Small intestine (tissue), 7 donors: ENCODE measurements at regions not wholly inside any gene's neighbourhood (a gene's known extent, or its start where the extent isn't known, plus 50 kb on each side); places are given as distances from the start of the nearest gene placed in this dataset.
"Not testable (repeated sequence)": the region's sequence is repeated elsewhere in the genome, so short reads cannot be mapped to it uniquely, and the experiment has no call there.

Source experiments
- DNase-seq, 2 donors: peaks; one replicate each; pipeline versions ENCODE4 v3.0.0 to v3.0.0-alpha.2; 2013
- FAIRE-seq: peaks from 2 replicates; lab custom pipeline; 2012; peaks lifted over from hg19 to GRCh38; lab: Jason Lieb, UNC
- H3K27ac ChIP-seq, 3 donors: one replicate each; pipeline ENCODE4 v1.5.1; 2013; ENCODE audit warnings: low read length in 2 of 3, mild to moderate bottlenecking in 2 of 3, control low read depth in 1 of 3, inconsistent platforms in 1 of 3, low read depth in 1 of 3, moderate library complexity in 1 of 3
- H3K27me3 ChIP-seq, 3 donors: one replicate each; pipeline ENCODE4 v1.6.1; 2013; ENCODE audit warnings: low read length in 3 of 3, inconsistent platforms in 1 of 3; ENCODE audit not compliant: control insufficient read depth in 3 of 3, insufficient read depth in 3 of 3
- H3K36me3 ChIP-seq, 3 donors: one replicate each; pipeline ENCODE4 v1.6.1; 2013; ENCODE audit warnings: low read length in 3 of 3, inconsistent platforms in 1 of 3, low read depth in 1 of 3, mild to moderate bottlenecking in 1 of 3, moderate library complexity in 1 of 3; ENCODE audit not compliant: control insufficient read depth in 3 of 3, insufficient read depth in 2 of 3
- H3K4me1 ChIP-seq, 3 donors: one replicate each; pipeline ENCODE4 v1.6.1; 2013; ENCODE audit warnings: low read length in 2 of 3, inconsistent platforms in 1 of 3, low read depth in 1 of 3, mild to moderate bottlenecking in 1 of 3, moderate library complexity in 1 of 3; ENCODE audit not compliant: control insufficient read depth in 3 of 3, insufficient read depth in 2 of 3
- H3K4me3 ChIP-seq, 3 donors: one replicate each; pipeline ENCODE4 v1.5.1; 2013; ENCODE audit warnings: low read length in 3 of 3, control low read depth in 1 of 3, inconsistent platforms in 1 of 3, low read depth in 1 of 3, mild to moderate bottlenecking in 1 of 3, moderate library complexity in 1 of 3
- H3K9me3 ChIP-seq, 2 donors: one replicate each; pipeline ENCODE4 v1.6.1; 2013; ENCODE audit warnings: low read depth in 1 of 2, low read length in 1 of 2; ENCODE audit not compliant: control insufficient read depth in 2 of 2, insufficient read depth in 1 of 2
- WGBS, 3 donors: extraction: QIAGEN DNeasy Blood & Tissue Kit; methylation state at CpG; one replicate each; pipeline ENCODE4 v1.1.7; 2013; 5-methylcytosine and 5-hydroxymethylcytosine counted together
- donor health status: healthy with polysubstance abuse.
- donor health status: control.
- donor health status: control.
- donor health status: Bipolar disorder and iron deficiency.
- donor health status: healthy.

GRCh38 chr12:66822961-66823360, 144.1 kb upstream of the GRIP1 start:
- Histone ChIP-seq H3K4me1 (no peaks in the 10 kb centered on the region), H3K27me3 (no peaks in the 10 kb centered on the region), H3K36me3 (no peaks in the 10 kb centered on the region), H3K4me3 (no peak overlapping the region), H3K9me3 (no peaks in the 10 kb centered on the region), H3K27ac (no peak overlapping the region)
- FAIRE-seq (no peak), DNase-seq (no peak)

GRCh38 chr12:66823857-66824570, 145.1 kb upstream of the GRIP1 start:
- Histone ChIP-seq H3K4me3 (no peak overlapping the region), H3K9me3 (no peaks in the 10 kb centered on the region), H3K4me1 (no peaks in the 10 kb centered on the region), H3K27me3 (no peaks in the 10 kb centered on the region), H3K27ac (no peak overlapping the region), H3K36me3 (no peaks in the 10 kb centered on the region)
- DNase-seq (no peak), FAIRE-seq (no peak)
- 76 to 82% (median 81%) methylated on average over 5 of the region's 5 CpGs for WGBS, 3 donors

- not testable (repeated sequence) for H3K27me3 ChIP-seq, FAIRE-seq, H3K27ac ChIP-seq, H3K4me1 ChIP-seq, DNase-seq, H3K9me3 ChIP-seq, H3K4me3 ChIP-seq, H3K36me3 ChIP-seq
- WGBS, 3 donors, result 82 to 86% (median 83%) methylated on average over 2 of the region's 2 CpGs
These were observed 147.0 kb upstream of the GRIP1 start for GRCh38 chr12:66825921-66826320.

GRCh38 chr12:66829660-66830325, 150.9 kb upstream of the GRIP1 start:
- Histone ChIP-seq H3K4me1 (peaks cover 0 to 4% (median 0%) of the 10 kb centered on the region in 3 donors), H3K36me3 (no peaks in the 10 kb centered on the region), H3K27me3 (no peaks in the 10 kb centered on the region), H3K9me3 (no peaks in the 10 kb centered on the region), H3K4me3 (no peak overlapping the region), H3K27ac (no peak overlapping the region)
- no peak for FAIRE-seq
- 88 to 89% (median 88%) methylated on average over 3 of the region's 3 CpGs for WGBS, 3 donors
- peak in 1 of 2 donors; percentile 3 for DNase-seq

GRCh38 chr12:66831495-66831894, 152.6 kb upstream of the GRIP1 start:
- no peak overlapping the region for H3K27ac ChIP-seq
- FAIRE-seq (no peak), DNase-seq (no peak)
- H3K36me3 ChIP-seq, result no peaks in the 10 kb centered on the region
- 62 to 74% (median 69%) methylated on average over 4 of the region's 4 CpGs for WGBS, 3 donors
- no peak overlapping the region for H3K4me3 ChIP-seq
- H3K27me3 ChIP-seq, result no peaks in the 10 kb centered on the region
- peaks cover 0 to 4% (median 0%) of the 10 kb centered on the region in 3 donors for H3K4me1 ChIP-seq
- no peaks in the 10 kb centered on the region for H3K9me3 ChIP-seq

- no peak for FAIRE-seq
- H3K4me3 ChIP-seq, result no peak overlapping the region
- DNase-seq, result peak; percentile 3 to 33
- H3K4me1 ChIP-seq, result peaks cover 0 to 4% (median 0%) of the 10 kb centered on the region in 3 donors
- H3K27me3 ChIP-seq, result no peaks in the 10 kb centered on the region
- H3K27ac ChIP-seq, result no peak overlapping the region
- no peaks in the 10 kb centered on the region for H3K36me3 ChIP-seq
- H3K9me3 ChIP-seq, result no peaks in the 10 kb centered on the region
- 9 to 71% (median 48%) methylated on average over 2 of the region's 2 CpGs for WGBS, 3 donors
These were observed 154.1 kb upstream of the GRIP1 start for GRCh38 chr12:66832997-66833396.

- WGBS, 3 donors, result 0 to 45% (median 40%) methylated on average over 1 of the region's 1 CpG
- DNase-seq, result no peak
- Histone ChIP-seq H3K9me3 (no peaks in the 10 kb centered on the region), H3K4me3 (no peak overlapping the region), H3K36me3 (no peaks in the 10 kb centered on the region), H3K27me3 (no peaks in the 10 kb centered on the region), H3K4me1 (peaks cover 0 to 4% (median 0%) of the 10 kb centered on the region in 3 donors), H3K27ac (no peak overlapping the region)
- FAIRE-seq, result no peak
These were observed 157.9 kb upstream of the GRIP1 start for GRCh38 chr12:66836623-66837310.

GRCh38 chr12:66837311-66837627, 158.4 kb upstream of the GRIP1 start:
- no peaks in the 10 kb centered on the region for H3K27me3 ChIP-seq
- FAIRE-seq, result no peak
- no peaks in the 10 kb centered on the region for H3K36me3 ChIP-seq
- H3K4me1 ChIP-seq, result peaks cover 0 to 4% (median 0%) of the 10 kb centered on the region in 3 donors
- H3K27ac ChIP-seq, result no peak overlapping the region
- no peak for DNase-seq
- no peaks in the 10 kb centered on the region for H3K9me3 ChIP-seq
- WGBS, 3 donors, result 70 to 81% (median 71%) methylated on average over 1 of the region's 1 CpG
- H3K4me3 ChIP-seq, result no peak overlapping the region
